Hematopoietic multipotent progenitor cell treated with erythropoietin and hydrocortisone succinate and interleukin-3 and kit ligand, for 15 days (in vitro differentiated cells): ENCODE measurements at regions not wholly inside any gene's neighbourhood (a gene's known extent, or its start where the extent isn't known, plus 50 kb on each side); places are given as distances from the start of the nearest gene placed in this dataset.
"Not testable (repeated sequence)": the region's sequence is repeated elsewhere in the genome, so short reads cannot be mapped to it uniquely, and the experiment has no call there.

Experiments used
- DNase-seq: peaks from one replicate; pipeline ENCODE4 v3.0.0-alpha.2; 2015; ENCODE audit warnings: low spot score

GRCh38 chr17:64800987-64801386 lies 118.3 kb downstream of the LRRC37A3 start:
- not testable (repeated sequence) for DNase-seq

GRCh38 chr17:64800361-64800895 lies 118.8 kb downstream of the LRRC37A3 start:
- DNase-seq, result not testable (repeated sequence)

GRCh38 chr17:64799543-64800188 lies 119.6 kb downstream of the LRRC37A3 start:
- not testable (repeated sequence) for DNase-seq

GRCh38 chr17:64798961-64799360 lies 120.3 kb downstream of the LRRC37A3 start:
- not testable (repeated sequence) for DNase-seq

- not testable (repeated sequence) for DNase-seq
Observed at GRCh38 chr17:64798489-64798790, 120.8 kb downstream of the LRRC37A3 start.

- not testable (repeated sequence) for DNase-seq
Observed at GRCh38 chr17:64797746-64798488, 121.4 kb downstream of the LRRC37A3 start.

- not testable (repeated sequence) for DNase-seq
Observed at GRCh38 chr17:64795342-64795741, 123.9 kb downstream of the LRRC37A3 start.

- DNase-seq, result not testable (repeated sequence)
Observed at GRCh38 chr17:64794548-64795274, 124.6 kb downstream of the LRRC37A3 start.

GRCh38 chr17:64794113-64794512 lies 125.2 kb downstream of the LRRC37A3 start:
- not testable (repeated sequence) for DNase-seq

- DNase-seq, result not testable (repeated sequence)
Observed at GRCh38 chr17:64792793-64793575, 126.3 kb downstream of the LRRC37A3 start.

- DNase-seq, result not testable (repeated sequence)
Observed at GRCh38 chr17:64792276-64792675, 127.0 kb downstream of the LRRC37A3 start.

GRCh38 chr17:64791691-64792090 lies 127.6 kb downstream of the LRRC37A3 start:
- not testable (repeated sequence) for DNase-seq

GRCh38 chr17:64791226-64791625 lies 128.1 kb downstream of the LRRC37A3 start:
- not testable (repeated sequence) for DNase-seq

GRCh38 chr17:64790690-64791089 lies 128.6 kb upstream of the SMURF2 start:
- DNase-seq, result not testable (repeated sequence)

GRCh38 chr17:64790193-64790592 lies 128.1 kb upstream of the SMURF2 start:
- not testable (repeated sequence) for DNase-seq

- not testable (repeated sequence) for DNase-seq
Observed at GRCh38 chr17:64789061-64789445, 126.9 kb upstream of the SMURF2 start.

GRCh38 chr17:64788286-64789060 lies 126.4 kb upstream of the SMURF2 start:
- DNase-seq, result no peak

- no peak for DNase-seq
Observed at GRCh38 chr17:64787921-64788271, 125.8 kb upstream of the SMURF2 start.

GRCh38 chr17:64787255-64787920 lies 125.3 kb upstream of the SMURF2 start:
- no peak for DNase-seq

GRCh38 chr17:64786337-64786736 lies 124.2 kb upstream of the SMURF2 start:
- DNase-seq, result no peak

GRCh38 chr17:64785011-64785421 lies 122.9 kb upstream of the SMURF2 start:
- DNase-seq, result no peak
